PC-9 (cell line): ENCODE measurements at regions not wholly inside any gene's neighbourhood (a gene's known extent, or its start where the extent isn't known, plus 50 kb on each side); places are given as distances from the start of the nearest gene placed in this dataset.

Experiments used
- BruUV-seq: library from RNA; stranded (reverse); fragments of 400-500 nt; replicated peaks from 2 replicates; lab custom pipeline; 2021; lab: Mats Ljungman, UMichigan
- CTCF ChIA-PET: fragments of 300-600 bp; sonication (Branson Sonifier 250); formaldehyde crosslinking; loops from one replicate; lab custom pipeline; 2022; ENCODE audit warnings: antibody characterized with exemption; lab: Charles Lee
- POLR2A ChIA-PET: fragments of 300-600 bp; sonication (Branson Sonifier 250); formaldehyde crosslinking; loops from one replicate; lab custom pipeline; 2022; ENCODE audit warnings: antibody characterized with exemption; ENCODE audit not compliant: unreplicated experiment; lab: Charles Lee
- DNase-seq, 2 experiments: peaks; one replicate each; pipeline versions ENCODE4 v3.0.0 to v3.0.0-alpha.2; 2015 to 2022; ENCODE audit warnings: mixed read lengths in 1 of 2
- H2AFZ ChIP-seq: fragments of 200-600 bp; sonication (generic); 2 replicates; pipeline ENCODE4 v1.8.1; 2017; ENCODE audit warnings: antibody characterized with exemption
- H3F3A ChIP-seq: fragments of 200-600 bp; sonication (generic); 2 replicates; pipeline ENCODE4 v1.8.1; 2017; ENCODE audit warnings: antibody characterized with exemption, mild to moderate bottlenecking, low read depth; ENCODE audit not compliant: insufficient read depth
- H3K27ac ChIP-seq: fragments of 200-600 bp; sonication (generic); 2 replicates; pipeline ENCODE4 v1.6.1; 2016; ENCODE audit warnings: mixed run types
- H3K27me3 ChIP-seq: fragments of 200-600 bp; sonication (generic); 2 replicates; pipeline ENCODE4 v1.6.1; 2016; ENCODE audit warnings: low read depth, mixed run types; ENCODE audit not compliant: insufficient read depth
- H3K36me3 ChIP-seq: fragments of 200-600 bp; sonication (generic); 2 replicates; pipeline ENCODE4 v1.6.1; 2016; ENCODE audit warnings: low read depth, mixed run types
- H3K4me1 ChIP-seq: fragments of 200-600 bp; sonication (generic); replicated peaks from 2 replicates; pipeline ENCODE4 v1.6.1; 2016; ENCODE audit warnings: mixed run types; ENCODE audit not compliant: insufficient read depth
- H3K4me2 ChIP-seq: fragments of 200-600 bp; sonication (generic); 2 replicates; pipeline ENCODE4 v1.6.1; 2017; ENCODE audit warnings: mixed run types
- H3K4me3 ChIP-seq: fragments of 200-600 bp; sonication (generic); 2 replicates; pipeline ENCODE4 v1.6.1; 2016; ENCODE audit warnings: mixed run types
- H3K79me2 ChIP-seq: fragments of 200-600 bp; sonication (generic); 2 replicates; pipeline ENCODE4 v1.6.1; 2017; ENCODE audit warnings: low read depth, mixed run types
- H3K9me2 ChIP-seq: fragments of 200-600 bp; sonication (generic); 2 replicates; pipeline ENCODE4 v1.8.1; 2017; ENCODE audit warnings: mild to moderate bottlenecking; ENCODE audit not compliant: insufficient read depth
- H3K9me3 ChIP-seq: fragments of 200-600 bp; sonication (generic); 2 replicates; pipeline ENCODE4 v1.8.1; 2016; ENCODE audit warnings: low read depth; ENCODE audit not compliant: insufficient read depth
- H4K20me1 ChIP-seq: fragments of 200-600 bp; sonication (generic); 2 replicates; pipeline ENCODE4 v1.8.1; 2017; ENCODE audit not compliant: insufficient read depth
- CTCF ChIP-seq: fragments of 200-600 bp; sonication (generic); conservative IDR thresholded peaks from 2 replicates; pipeline ENCODE4 v1.6.1; 2017; ENCODE audit warnings: mixed run types, antibody characterized with exemption, mild to moderate bottlenecking, moderate library complexity
- EZH2 ChIP-seq: fragments of 200-600 bp; sonication (generic); IDR thresholded peaks from 2 replicates; pipeline ENCODE4 v1.8.0; 2017; ENCODE audit warnings: antibody characterized with exemption, low read depth
- intact Hi-C: fragments of 100-400 bp; cut with micrococcal nuclease; formaldehyde crosslinking; loops from one replicate; pipeline ENCODE4 v1.10.0; 2022; ENCODE audit not compliant: unreplicated experiment

GRCh38 chr13:24074678-24075077 is 85.8 kb upstream of the SPATA13 start:
- Histone ChIP-seq H3K9me2 (no peaks in the 10 kb centered on the region), H3K36me3 (no peaks in the 10 kb centered on the region), H3K4me2 (no peak overlapping the region), H3K79me2 (no peaks in the 10 kb centered on the region), H3F3A (no peaks in the 10 kb centered on the region), H4K20me1 (no peaks in the 10 kb centered on the region), H3K4me1 (no peaks in the 10 kb centered on the region), H3K27ac (no peak overlapping the region), H3K9me3 (no peaks in the 10 kb centered on the region), H3K4me3 (no peak overlapping the region), H3K27me3 (no peaks in the 10 kb centered on the region), H2AFZ (peak overlapping the region; percentile 4; the same call in 1 of the 2 replicates)
- POLR2A ChIA-PET = no interaction called here
- CTCF ChIA-PET = no interaction called here
- no peak for TF ChIP-seq EZH2
- TF ChIP-seq CTCF = no peak
- BruUV-seq = no TSS peak
- no peak for DNase-seq
- intact Hi-C loops = no loop called here

- Histone ChIP-seq H3K79me2 (no peaks in the 10 kb centered on the region), H3K9me3 (no peaks in the 10 kb centered on the region), H3K27ac (no peak overlapping the region), H3K4me2 (no peak overlapping the region), H3K4me3 (no peak overlapping the region), H4K20me1 (no peaks in the 10 kb centered on the region), H3K27me3 (no peaks in the 10 kb centered on the region), H3K4me1 (no peaks in the 10 kb centered on the region), H2AFZ (no peak overlapping the region; the same call in 1 of the 2 replicates), H3F3A (no peaks in the 10 kb centered on the region), H3K9me2 (no peaks in the 10 kb centered on the region), H3K36me3 (no peaks in the 10 kb centered on the region)
- ChIA-PET CTCF (no interaction called here), POLR2A (no interaction called here)
- intact Hi-C loops = no loop called here
- TF ChIP-seq CTCF (no peak), EZH2 (no peak)
- BruUV-seq = no TSS peak
- no peak for DNase-seq
Observed at GRCh38 chr13:24075137-24075975, 85.2 kb upstream of the SPATA13 start.

DNA sequence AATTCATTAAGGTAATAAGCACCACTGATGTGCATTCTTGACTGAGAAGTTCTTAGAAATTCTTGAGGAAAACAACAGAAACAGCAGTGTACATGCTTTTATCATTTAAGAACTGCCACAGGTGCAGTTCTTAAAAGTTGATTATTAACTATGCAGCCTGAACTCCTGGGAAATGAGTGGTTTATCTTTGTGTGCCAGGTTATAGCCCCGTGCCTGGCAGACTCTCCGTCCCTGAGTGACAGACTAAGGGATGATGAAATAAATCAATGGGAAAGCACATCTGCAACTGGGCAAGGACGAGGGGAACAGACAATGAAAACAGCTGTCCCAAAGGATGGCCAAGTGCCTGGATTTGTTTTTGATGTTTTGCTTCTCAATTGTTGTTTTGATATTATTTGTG is 84.4 kb upstream of the SPATA13 start:
- CTCF ChIA-PET = no interaction called here
- H3K27ac ChIP-seq = no peak overlapping the region

More for the DNA sequence above, 84.4 kb upstream of the SPATA13 start:
- Histone ChIP-seq H4K20me1 (no peaks in the 10 kb centered on the region), H3K79me2 (no peaks in the 10 kb centered on the region), H3K9me2 (no peaks in the 10 kb centered on the region), H3K36me3 (no peaks in the 10 kb centered on the region), H3K27me3 (no peaks in the 10 kb centered on the region), H3K9me3 (no peaks in the 10 kb centered on the region), H3K4me3 (no peak overlapping the region), H3K4me2 (no peak overlapping the region), H2AFZ (no peak overlapping the region), H3K4me1 (no peaks in the 10 kb centered on the region), H3F3A (no peaks in the 10 kb centered on the region)
- POLR2A ChIA-PET = no interaction called here
- no peak for DNase-seq
- no peak for TF ChIP-seq CTCF
- TF ChIP-seq EZH2 = no peak
- intact Hi-C loops = no loop called here
- no TSS peak for BruUV-seq
